ENCODE measurements at regions not wholly inside any gene's neighbourhood (a gene's known extent, or its start where the extent isn't known, plus 50 kb on each side); places are given as distances from the start of the nearest gene placed in this dataset.

DNA sequence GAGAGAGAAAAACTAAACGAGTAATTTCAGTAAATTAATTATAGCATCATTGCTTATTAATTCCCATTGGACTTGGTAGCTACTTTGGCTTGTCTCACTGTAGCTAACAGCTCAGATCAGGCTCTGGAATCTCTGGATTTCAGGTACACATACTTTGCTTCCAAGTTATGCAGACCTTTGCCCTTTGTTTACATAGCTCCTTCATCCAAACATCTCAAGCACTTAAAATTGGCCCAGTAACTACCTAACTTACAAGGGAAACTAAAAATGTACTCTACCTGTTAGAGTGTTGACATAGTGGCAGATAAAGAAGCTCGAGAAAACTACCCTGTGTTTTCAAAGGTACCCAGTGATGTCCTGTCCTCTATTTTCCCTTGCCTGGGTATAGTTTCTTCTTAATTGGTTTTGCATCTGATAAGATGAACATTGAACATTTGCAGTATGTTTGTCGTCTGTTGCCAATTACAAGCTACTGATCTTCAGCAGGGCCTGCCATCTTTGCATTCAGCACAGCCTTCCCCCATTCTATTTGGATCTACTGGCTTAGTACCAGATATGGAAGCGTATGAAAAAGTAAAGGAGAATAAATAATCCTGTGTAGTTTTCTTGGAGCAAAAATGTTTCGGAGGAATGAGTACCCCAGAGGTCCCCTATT, 601.5 kb upstream of the FANCL start:
- TF ChIP-seq, protein P1, sequence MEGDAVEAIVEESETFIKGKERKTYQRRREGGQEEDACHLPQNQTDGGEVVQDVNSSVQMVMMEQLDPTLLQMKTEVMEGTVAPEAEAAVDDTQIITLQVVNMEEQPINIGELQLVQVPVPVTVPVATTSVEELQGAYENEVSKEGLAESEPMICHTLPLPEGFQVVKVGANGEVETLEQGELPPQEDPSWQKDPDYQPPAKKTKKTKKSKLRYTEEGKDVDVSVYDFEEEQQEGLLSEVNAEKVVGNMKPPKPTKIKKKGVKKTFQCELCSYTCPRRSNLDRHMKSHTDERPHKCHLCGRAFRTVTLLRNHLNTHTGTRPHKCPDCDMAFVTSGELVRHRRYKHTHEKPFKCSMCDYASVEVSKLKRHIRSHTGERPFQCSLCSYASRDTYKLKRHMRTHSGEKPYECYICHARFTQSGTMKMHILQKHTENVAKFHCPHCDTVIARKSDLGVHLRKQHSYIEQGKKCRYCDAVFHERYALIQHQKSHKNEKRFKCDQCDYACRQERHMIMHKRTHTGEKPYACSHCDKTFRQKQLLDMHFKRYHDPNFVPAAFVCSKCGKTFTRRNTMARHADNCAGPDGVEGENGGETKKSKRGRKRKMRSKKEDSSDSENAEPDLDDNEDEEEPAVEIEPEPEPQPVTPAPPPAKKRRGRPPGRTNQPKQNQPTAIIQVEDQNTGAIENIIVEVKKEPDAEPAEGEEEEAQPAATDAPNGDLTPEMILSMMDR (IDR thresholded peaks at IDR 0.05; ENCODE audit: control extremely low read depth in 1 of 3, insufficient read depth in 1 of 3, low read depth in 1 of 3, low read length in 3 of 3): no peak
- no peak for TF ChIP-seq HDAC6 (IDR thresholded peaks at IDR 0.05; ENCODE audit: low read depth, low read length)
- TF ChIP-seq EP300 (IDR thresholded peaks at IDR 0.05; ENCODE audit: borderline replicate concordance in 1 of 2, low read depth in 2 of 2, low read length in 2 of 2): no peak
- TF ChIP-seq POLR2A (IDR thresholded peaks at IDR 0.05; ENCODE audit: control extremely low read depth in 1 of 2, low read depth in 2 of 2, low read length in 2 of 2): no peak
